ENCODE measurements at regions not wholly inside any gene's neighbourhood (a gene's known extent, or its start where the extent isn't known, plus 50 kb on each side); places are given as distances from the start of the nearest gene placed in this dataset.

DNA sequence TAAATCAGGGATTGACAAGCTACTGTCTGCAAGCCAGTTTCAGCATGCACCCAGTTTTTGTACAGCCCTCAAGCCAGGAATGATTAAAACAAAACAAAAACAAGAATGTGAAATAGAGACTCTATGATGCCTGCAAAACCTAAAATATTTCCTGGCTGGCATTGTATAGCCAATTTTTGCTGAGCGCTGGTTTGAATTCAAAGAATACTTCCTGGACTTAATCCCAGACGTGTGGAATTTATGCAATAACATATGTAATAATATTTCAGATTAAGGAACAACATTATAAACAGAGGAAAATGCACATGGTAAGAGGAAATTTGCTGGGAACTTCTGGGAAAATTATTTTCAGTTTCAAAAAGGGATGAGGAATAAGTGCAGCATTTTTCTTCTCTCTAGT lies 148.1 kb upstream of the RPRM start:
- DNase-seq (ENCODE audit: low read depth, low spot score), result no peak
- no peaks in the 10 kb centered on the region for H3K9me3 Mint-ChIP-seq
- H3K36me3 Mint-ChIP-seq (ENCODE audit: low read depth), result peaks cover 4% of the 10 kb centered on the region
- H3K4me1 Mint-ChIP-seq, result no peaks in the 10 kb centered on the region
- no peak overlapping the region for H3K4me3 Mint-ChIP-seq
- TF ChIP-seq, protein P1, sequence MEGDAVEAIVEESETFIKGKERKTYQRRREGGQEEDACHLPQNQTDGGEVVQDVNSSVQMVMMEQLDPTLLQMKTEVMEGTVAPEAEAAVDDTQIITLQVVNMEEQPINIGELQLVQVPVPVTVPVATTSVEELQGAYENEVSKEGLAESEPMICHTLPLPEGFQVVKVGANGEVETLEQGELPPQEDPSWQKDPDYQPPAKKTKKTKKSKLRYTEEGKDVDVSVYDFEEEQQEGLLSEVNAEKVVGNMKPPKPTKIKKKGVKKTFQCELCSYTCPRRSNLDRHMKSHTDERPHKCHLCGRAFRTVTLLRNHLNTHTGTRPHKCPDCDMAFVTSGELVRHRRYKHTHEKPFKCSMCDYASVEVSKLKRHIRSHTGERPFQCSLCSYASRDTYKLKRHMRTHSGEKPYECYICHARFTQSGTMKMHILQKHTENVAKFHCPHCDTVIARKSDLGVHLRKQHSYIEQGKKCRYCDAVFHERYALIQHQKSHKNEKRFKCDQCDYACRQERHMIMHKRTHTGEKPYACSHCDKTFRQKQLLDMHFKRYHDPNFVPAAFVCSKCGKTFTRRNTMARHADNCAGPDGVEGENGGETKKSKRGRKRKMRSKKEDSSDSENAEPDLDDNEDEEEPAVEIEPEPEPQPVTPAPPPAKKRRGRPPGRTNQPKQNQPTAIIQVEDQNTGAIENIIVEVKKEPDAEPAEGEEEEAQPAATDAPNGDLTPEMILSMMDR (conservative IDR thresholded peaks at IDR 0.05), result no peak
- no peaks in the 10 kb centered on the region for H3K27me3 Mint-ChIP-seq (ENCODE audit: low read depth)
- H3K27ac Mint-ChIP-seq (ENCODE audit: unreplicated experiment), result no peak overlapping the region

DNA sequence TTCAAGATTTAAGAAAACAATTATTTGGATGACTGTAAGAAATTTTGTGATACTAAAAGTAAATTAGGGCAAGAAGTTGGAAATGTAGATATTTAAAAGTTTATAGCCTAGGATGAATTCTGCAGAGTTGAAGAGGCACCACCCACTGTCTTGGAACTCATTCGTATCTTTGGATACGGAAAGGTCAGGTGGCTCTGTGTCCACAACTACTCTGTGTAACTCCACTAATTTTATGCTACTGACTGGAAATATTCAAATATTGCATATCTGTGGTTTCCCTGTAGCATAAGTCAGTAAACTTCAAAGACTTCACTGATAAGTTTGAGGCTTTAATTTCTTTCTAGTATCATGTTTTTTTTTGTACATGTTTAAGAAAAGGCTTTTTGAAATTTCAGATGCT lies 156.9 kb upstream of the RPRM start:
- H3K27me3 Mint-ChIP-seq (ENCODE audit: low read depth), result no peaks in the 10 kb centered on the region
- no peaks in the 10 kb centered on the region for H3K4me1 Mint-ChIP-seq
- H3K36me3 Mint-ChIP-seq (ENCODE audit: low read depth), result peaks cover 6% of the 10 kb centered on the region
- H3K9me3 Mint-ChIP-seq, result peaks cover 2% of the 10 kb centered on the region
- H3K27ac Mint-ChIP-seq (ENCODE audit: unreplicated experiment), result no peak overlapping the region
- no peak for DNase-seq (ENCODE audit: low read depth, low spot score)
- no peak overlapping the region for H3K4me3 Mint-ChIP-seq
- TF ChIP-seq, protein P1 (conservative IDR thresholded peaks at IDR 0.05), result no peak

DNA sequence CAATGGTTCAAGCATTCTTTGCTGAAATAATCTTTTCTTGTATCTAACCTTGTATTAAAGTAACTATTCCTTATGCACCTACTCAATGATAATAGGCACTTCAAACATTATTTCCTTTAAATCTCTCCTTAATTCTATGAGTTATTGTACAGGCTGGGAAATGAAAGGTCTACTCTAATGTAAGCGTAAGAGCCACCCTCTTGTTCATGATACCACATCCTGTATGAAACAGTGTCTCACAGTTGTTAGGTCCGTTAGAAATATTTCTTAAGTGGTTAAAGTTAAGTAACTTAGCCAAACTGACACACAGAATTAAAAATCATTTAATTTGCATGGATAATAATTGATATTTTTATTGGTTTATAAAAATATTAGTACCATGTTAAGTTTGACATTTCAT lies 162.5 kb upstream of the RPRM start:
- H3K27ac Mint-ChIP-seq (ENCODE audit: unreplicated experiment), result no peak overlapping the region
- H3K4me3 Mint-ChIP-seq, result no peak overlapping the region
- no peak for DNase-seq (ENCODE audit: low read depth, low spot score)
- no peaks in the 10 kb centered on the region for H3K27me3 Mint-ChIP-seq (ENCODE audit: low read depth)
- H3K9me3 Mint-ChIP-seq, result peaks cover 2% of the 10 kb centered on the region
- H3K4me1 Mint-ChIP-seq, result no peaks in the 10 kb centered on the region
- TF ChIP-seq, protein P1 (conservative IDR thresholded peaks at IDR 0.05), result no peak
- H3K36me3 Mint-ChIP-seq (ENCODE audit: low read depth), result peaks cover 2% of the 10 kb centered on the region

DNA sequence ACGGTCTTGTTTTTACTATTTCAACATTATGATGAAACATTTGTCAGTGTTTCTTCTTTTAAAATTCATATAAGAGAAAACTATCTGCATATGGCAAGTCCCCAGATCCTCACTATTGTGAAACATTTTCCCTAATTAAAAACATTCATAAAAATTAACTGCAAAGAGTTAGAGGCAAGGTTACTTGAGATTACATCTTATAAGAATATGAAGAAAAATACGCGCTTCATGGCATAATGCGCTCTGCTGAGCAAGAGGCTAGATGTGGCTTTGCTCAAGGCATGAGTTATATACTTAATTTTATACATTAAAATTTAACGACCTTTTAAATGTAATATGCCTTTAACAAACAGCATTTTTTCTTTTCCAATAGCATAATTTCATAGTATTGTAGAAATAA lies 166.4 kb upstream of the RPRM start:
- no peak overlapping the region for H3K4me3 Mint-ChIP-seq
- H3K27ac Mint-ChIP-seq (ENCODE audit: unreplicated experiment), result no peak overlapping the region
- no peaks in the 10 kb centered on the region for H3K27me3 Mint-ChIP-seq (ENCODE audit: low read depth)
- no peaks in the 10 kb centered on the region for H3K36me3 Mint-ChIP-seq (ENCODE audit: low read depth)
- DNase-seq (ENCODE audit: low read depth, low spot score), result no peak
- TF ChIP-seq, protein P1 (conservative IDR thresholded peaks at IDR 0.05), result no peak
- no peaks in the 10 kb centered on the region for H3K4me1 Mint-ChIP-seq
- H3K9me3 Mint-ChIP-seq, result no peaks in the 10 kb centered on the region

DNA sequence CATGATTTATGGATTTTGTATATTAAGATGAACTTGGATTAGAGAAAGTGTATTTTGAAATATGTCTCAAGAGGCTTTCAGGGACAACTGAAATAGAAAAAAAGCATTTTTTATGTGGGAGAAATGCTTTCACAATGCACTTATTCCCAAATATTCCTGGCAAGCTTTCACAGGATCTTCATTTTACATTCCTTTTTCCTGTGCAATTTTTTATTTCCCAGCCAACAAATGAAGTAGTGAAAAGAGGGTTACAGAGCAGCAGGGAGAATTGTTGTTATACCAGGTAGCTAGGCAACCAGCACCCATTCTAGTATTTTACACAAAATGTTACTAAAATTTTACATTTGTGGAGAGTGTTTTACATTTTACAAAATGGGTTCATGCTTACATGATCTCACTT lies 167.0 kb upstream of the RPRM start:
- DNase-seq (ENCODE audit: low read depth, low spot score), result no peak
- no peaks in the 10 kb centered on the region for H3K9me3 Mint-ChIP-seq
- H3K4me3 Mint-ChIP-seq, result no peak overlapping the region
- H3K27me3 Mint-ChIP-seq (ENCODE audit: low read depth), result no peaks in the 10 kb centered on the region
- H3K27ac Mint-ChIP-seq (ENCODE audit: unreplicated experiment), result no peak overlapping the region
- TF ChIP-seq, protein P1 (conservative IDR thresholded peaks at IDR 0.05), result no peak
- H3K36me3 Mint-ChIP-seq (ENCODE audit: low read depth), result no peaks in the 10 kb centered on the region
- no peaks in the 10 kb centered on the region for H3K4me1 Mint-ChIP-seq

DNA sequence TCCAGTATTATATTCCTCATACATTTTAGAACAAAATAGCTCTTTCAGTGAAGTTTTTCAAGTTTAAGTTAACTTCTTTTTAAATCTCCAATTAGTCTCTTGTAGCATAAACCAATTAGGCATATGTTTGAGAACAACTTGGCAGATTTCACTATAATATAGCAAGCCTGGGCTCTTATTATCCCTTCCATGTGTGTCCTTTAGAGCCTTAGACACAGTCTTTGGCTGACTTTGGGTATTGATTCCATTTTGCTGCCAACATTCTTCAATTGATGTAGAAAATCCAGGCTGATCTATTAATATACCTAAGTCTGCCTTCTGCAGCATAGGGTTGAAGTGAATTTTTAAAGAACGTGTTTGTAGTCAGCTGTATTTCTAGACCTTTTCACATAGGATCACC lies 179.1 kb upstream of the RPRM start:
- Mint-ChIP-seq H3K4me1 (no peaks in the 10 kb centered on the region), H3K4me3 (no peak overlapping the region), H3K9me3 (no peaks in the 10 kb centered on the region), H3K27ac (ENCODE audit: unreplicated experiment) (no peak overlapping the region), H3K36me3 (ENCODE audit: low read depth) (no peaks in the 10 kb centered on the region), H3K27me3 (ENCODE audit: low read depth) (no peaks in the 10 kb centered on the region)
- TF ChIP-seq, protein P1 (conservative IDR thresholded peaks at IDR 0.05), result no peak
- no peak for DNase-seq (ENCODE audit: low read depth, low spot score)
